Ishikawa (cell line): ENCODE measurements at regions not wholly inside any gene's neighbourhood (a gene's known extent, or its start where the extent isn't known, plus 50 kb on each side); places are given as distances from the start of the nearest gene placed in this dataset.

Experiments
- CEBPB ChIP-seq: IDR thresholded peaks from 2 replicates; pipeline ENCODE4 v1.6.1; 2012
- CREB1 ChIP-seq: IDR thresholded peaks from 2 replicates; pipeline ENCODE4 v1.6.1; 2012; ENCODE audit warnings: low read depth
- EGR1 ChIP-seq: IDR thresholded peaks from 2 replicates; pipeline ENCODE4 v1.6.1; 2012
- EP300 ChIP-seq: IDR thresholded peaks from 2 replicates; pipeline ENCODE4 v1.6.1; 2012; ENCODE audit warnings: borderline replicate concordance
- FOXM1 ChIP-seq: IDR thresholded peaks from 2 replicates; pipeline ENCODE4 v1.6.1; 2012; ENCODE audit warnings: low read depth, borderline replicate concordance
- MAX ChIP-seq: IDR thresholded peaks from 2 replicates; pipeline ENCODE4 v1.6.1; 2012
- NFIC ChIP-seq: IDR thresholded peaks from 2 replicates; pipeline ENCODE4 v1.6.1; 2012
- RAD21 ChIP-seq: IDR thresholded peaks from 2 replicates; pipeline ENCODE4 v1.6.1; 2012; ENCODE audit warnings: low read depth
- REST ChIP-seq: IDR thresholded peaks from 2 replicates; pipeline ENCODE4 v1.6.1; 2012; ENCODE audit warnings: low read depth, mild to moderate bottlenecking
- TAF1 ChIP-seq: IDR thresholded peaks from 2 replicates; pipeline ENCODE4 v1.6.1; 2012; ENCODE audit warnings: low read depth, mild to moderate bottlenecking
- TCF12 ChIP-seq: IDR thresholded peaks from 2 replicates; pipeline ENCODE4 v1.6.1; 2012; ENCODE audit warnings: low read depth
- USF1 ChIP-seq: IDR thresholded peaks from 2 replicates; pipeline ENCODE4 v1.6.1; 2012
- YY1 ChIP-seq: IDR thresholded peaks from 2 replicates; pipeline ENCODE4 v1.6.1; 2012; ENCODE audit warnings: low read depth
- ZBTB7A ChIP-seq: IDR thresholded peaks from 2 replicates; pipeline ENCODE4 v1.6.1; 2012; ENCODE audit warnings: low read depth

GRCh38 chr4:126827669-126828068 lies 805.1 kb upstream of the INTU start:
- no peak for TF ChIP-seq TCF12
- no peak for TF ChIP-seq CREB1
- TF ChIP-seq MAX = no peak
- no peak for TF ChIP-seq TAF1
- no peak for TF ChIP-seq FOXM1
- TF ChIP-seq USF1 = no peak
- TF ChIP-seq CEBPB = no peak
- no peak for TF ChIP-seq EP300
- no peak for TF ChIP-seq REST
- TF ChIP-seq EGR1 = no peak
- TF ChIP-seq ZBTB7A = no peak
- no peak for TF ChIP-seq RAD21
- no peak for TF ChIP-seq NFIC
- no peak for TF ChIP-seq YY1
